Erythroblast (primary cell): ENCODE measurements at regions not wholly inside any gene's neighbourhood (a gene's known extent, or its start where the extent isn't known, plus 50 kb on each side); places are given as distances from the start of the nearest gene placed in this dataset.

Experiments used
- GATA1 ChIP-seq: IDR thresholded peaks from 2 replicates; pipeline ENCODE4 v1.6.1; 2011; ENCODE audit warnings: low read depth, mild to moderate bottlenecking, control low read depth, low read length, moderate library complexity
- POLR2A ChIP-seq: IDR thresholded peaks from 2 replicates; pipeline ENCODE4 v1.6.1; 2011; ENCODE audit warnings: mild to moderate bottlenecking, low read length

GRCh38 chr2:49754381-49754780, 600.1 kb upstream of the FSHR start:
- TF ChIP-seq POLR2A (no peak), GATA1 (no peak)
